ENCODE measurements at regions not wholly inside any gene's neighbourhood (a gene's known extent, or its start where the extent isn't known, plus 50 kb on each side); places are given as distances from the start of the nearest gene placed in this dataset.

DNA sequence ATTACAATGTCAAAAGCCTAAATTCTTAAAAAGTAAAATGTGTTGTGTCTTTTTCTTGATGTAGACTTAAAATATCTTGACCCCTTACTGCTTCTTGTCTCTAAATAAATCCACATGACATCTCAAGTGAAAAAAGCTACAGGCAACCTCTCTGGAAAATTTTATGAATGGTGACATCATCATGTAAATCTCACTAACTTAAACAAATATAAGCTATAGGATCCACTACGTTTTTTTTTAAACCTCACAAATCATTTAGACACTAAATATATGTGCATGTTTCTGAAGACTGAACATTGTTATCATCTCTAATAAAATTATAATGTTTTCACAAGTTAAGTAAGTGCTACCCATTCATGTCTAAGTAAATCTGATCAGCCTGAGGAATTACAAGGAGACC, 793.7 kb upstream of the PRR20A start:
- TF ChIP-seq, protein P1, sequence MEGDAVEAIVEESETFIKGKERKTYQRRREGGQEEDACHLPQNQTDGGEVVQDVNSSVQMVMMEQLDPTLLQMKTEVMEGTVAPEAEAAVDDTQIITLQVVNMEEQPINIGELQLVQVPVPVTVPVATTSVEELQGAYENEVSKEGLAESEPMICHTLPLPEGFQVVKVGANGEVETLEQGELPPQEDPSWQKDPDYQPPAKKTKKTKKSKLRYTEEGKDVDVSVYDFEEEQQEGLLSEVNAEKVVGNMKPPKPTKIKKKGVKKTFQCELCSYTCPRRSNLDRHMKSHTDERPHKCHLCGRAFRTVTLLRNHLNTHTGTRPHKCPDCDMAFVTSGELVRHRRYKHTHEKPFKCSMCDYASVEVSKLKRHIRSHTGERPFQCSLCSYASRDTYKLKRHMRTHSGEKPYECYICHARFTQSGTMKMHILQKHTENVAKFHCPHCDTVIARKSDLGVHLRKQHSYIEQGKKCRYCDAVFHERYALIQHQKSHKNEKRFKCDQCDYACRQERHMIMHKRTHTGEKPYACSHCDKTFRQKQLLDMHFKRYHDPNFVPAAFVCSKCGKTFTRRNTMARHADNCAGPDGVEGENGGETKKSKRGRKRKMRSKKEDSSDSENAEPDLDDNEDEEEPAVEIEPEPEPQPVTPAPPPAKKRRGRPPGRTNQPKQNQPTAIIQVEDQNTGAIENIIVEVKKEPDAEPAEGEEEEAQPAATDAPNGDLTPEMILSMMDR (IDR thresholded peaks at IDR 0.05; ENCODE audit: poor library complexity, severe bottlenecking): no peak
- TF ChIP-seq MXI1 (conservative IDR thresholded peaks at IDR 0.05; ENCODE audit: poor library complexity, severe bottlenecking): no peak
- TF ChIP-seq POLR2AphosphoS5 (IDR thresholded peaks at IDR 0.05): no peak
- TF ChIP-seq RAD21 (conservative IDR thresholded peaks at IDR 0.05): no peak
- TF ChIP-seq SMC3 (conservative IDR thresholded peaks at IDR 0.05; ENCODE audit: poor library complexity): no peak
